NB4 (cell line): ENCODE measurements at regions not wholly inside any gene's neighbourhood (a gene's known extent, or its start where the extent isn't known, plus 50 kb on each side); places are given as distances from the start of the nearest gene placed in this dataset.

Experiments
- DNase-seq: peaks from one replicate; pipeline ENCODE4 v3.0.0; 2010; ENCODE audit warnings: low read depth
- H3K4me3 ChIP-seq: one replicate; pipeline ENCODE4 v1.5.1; 2011; ENCODE audit warnings: mild to moderate bottlenecking, low read depth, low read length, moderate library complexity
- CTCF ChIP-seq: IDR thresholded peaks from one replicate; pipeline ENCODE4 v1.5.1; 2012; ENCODE audit warnings: low read depth, low read length
- MAX ChIP-seq: IDR thresholded peaks from 2 replicates; pipeline ENCODE4 v1.6.1; 2011; ENCODE audit warnings: low read depth, low read length
- MYC ChIP-seq: IDR thresholded peaks from 2 replicates; pipeline ENCODE4 v1.6.1; 2011; ENCODE audit warnings: low read depth, low read length
- POLR2A ChIP-seq: IDR thresholded peaks from 2 replicates; pipeline ENCODE4 v1.6.1; 2011; ENCODE audit warnings: mild to moderate bottlenecking; ENCODE audit not compliant: insufficient read length; ENCODE audit errors: extremely low read depth

- no peak overlapping the region for H3K4me3 ChIP-seq
- no peak for DNase-seq
- TF ChIP-seq MAX (no peak), CTCF (no peak), POLR2A (no peak), MYC (no peak)
Observed at GRCh38 chr2:74041726-74042125, 57.0 kb downstream of the TET3 start.

- TF ChIP-seq MYC, result no peak
- no peak for TF ChIP-seq MAX
- no peak for TF ChIP-seq POLR2A
- TF ChIP-seq CTCF, result no peak
- DNase-seq, result no peak
- H3K4me3 ChIP-seq, result no peak overlapping the region
Observed at GRCh38 chr2:74042606-74043005, 57.9 kb downstream of the TET3 start.

- no peak for DNase-seq
- H3K4me3 ChIP-seq, result no peak overlapping the region
- TF ChIP-seq POLR2A (no peak), CTCF (no peak), MYC (no peak), MAX (no peak)
Observed at GRCh38 chr2:74043345-74044329, 58.9 kb downstream of the TET3 start.

- no peak for DNase-seq
- no peak overlapping the region for H3K4me3 ChIP-seq
- TF ChIP-seq MAX, result no peak
- TF ChIP-seq CTCF, result no peak
- no peak for TF ChIP-seq MYC
Observed at GRCh38 chr2:74044999-74045398, 60.3 kb downstream of the TET3 start.

GRCh38 chr2:74045454-74045853 is 60.7 kb downstream of the TET3 start:
- no peak for DNase-seq
- no peak overlapping the region for H3K4me3 ChIP-seq
- TF ChIP-seq MYC, result no peak
- TF ChIP-seq MAX, result no peak
- TF ChIP-seq POLR2A, result no peak
- TF ChIP-seq CTCF, result no peak

GRCh38 chr2:74046441-74046840 is 61.7 kb downstream of the TET3 start:
- no peak overlapping the region for H3K4me3 ChIP-seq
- DNase-seq, result no peak
- TF ChIP-seq POLR2A (no peak), MAX (no peak), CTCF (no peak), MYC (no peak)
